Activated CD8-positive, alpha-beta T cell treated with anti-CD3 and anti-CD28 coated beads for 36 hours (primary cell): ENCODE measurements at regions not wholly inside any gene's neighbourhood (a gene's known extent, or its start where the extent isn't known, plus 50 kb on each side); places are given as distances from the start of the nearest gene placed in this dataset.

Experiments
- ATAC-seq: fragments of 200-7000 bp; cut with Tn5 transposase; one replicate; pipeline ENCODE4 v1.10.0; 2021; ENCODE audit warnings: mild to moderate bottlenecking, moderate library complexity
- CTCF ChIA-PET: fragments of 350-600 bp; sonication (Branson Sonifier 250); formaldehyde crosslinking; loops from one replicate; lab custom pipeline; 2021; ENCODE audit warnings: antibody characterized with exemption; lab: Charles Lee
- POLR2A ChIA-PET: fragments of 350-600 bp; sonication (Branson Sonifier 250); formaldehyde crosslinking; loops from one replicate; lab custom pipeline; 2021; ENCODE audit warnings: antibody characterized with exemption; lab: Charles Lee
- DNase-seq: peaks from one replicate; pipeline ENCODE4 v3.0.0-alpha.2; 2020
- H3K27ac Mint-ChIP-seq: one replicate; pipeline ENCODE4 v1.8.0; 2021; ENCODE audit warnings: mild to moderate bottlenecking, mixed read lengths
- H3K27me3 Mint-ChIP-seq: one replicate; pipeline ENCODE4 v1.8.0; 2021; ENCODE audit warnings: mixed read lengths
- H3K36me3 Mint-ChIP-seq: one replicate; pipeline ENCODE4 v1.8.0; 2021; ENCODE audit warnings: low read depth, mixed read lengths
- H3K4me1 Mint-ChIP-seq: one replicate; pipeline ENCODE4 v1.8.0; 2021; ENCODE audit warnings: low read depth, mixed read lengths
- H3K4me3 Mint-ChIP-seq: one replicate; pipeline ENCODE4 v1.8.0; 2021; ENCODE audit warnings: mild to moderate bottlenecking, moderate library complexity, mixed read lengths
- H3K9me3 Mint-ChIP-seq: one replicate; pipeline ENCODE4 v1.8.0; 2021; ENCODE audit warnings: mixed read lengths
- CTCF ChIP-seq: fragments of 200-600 bp; IDR thresholded peaks from one replicate; pipeline ENCODE4 v1.8.0; 2022; ENCODE audit warnings: antibody characterized with exemption, mild to moderate bottlenecking
- intact Hi-C: fragments of 100-400 bp; cut with micrococcal nuclease; formaldehyde crosslinking; loops from one replicate; pipeline ENCODE4 v1.10.0; 2022

DNA sequence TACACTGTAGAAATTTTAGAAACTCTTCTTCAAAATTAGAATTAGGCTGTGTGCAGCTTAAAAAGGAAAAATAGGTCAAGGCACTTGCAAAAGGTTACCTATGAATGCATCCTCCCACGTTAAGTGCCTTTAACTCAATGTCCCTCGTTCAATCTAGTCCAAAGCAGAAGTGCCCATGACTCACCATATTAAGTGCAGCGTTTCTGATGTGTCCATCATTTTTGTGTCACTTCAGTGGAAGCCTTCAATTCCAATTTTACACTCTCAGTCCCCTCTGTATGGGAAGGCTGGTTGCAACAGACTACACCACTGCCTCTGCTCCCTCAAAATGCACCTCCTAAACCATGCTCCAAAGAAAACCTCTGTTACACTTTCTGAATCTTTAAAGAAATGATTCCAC lies 53.4 kb downstream of the FOXB1 start:
- intact Hi-C loops, result no loop called here
- Mint-ChIP-seq H3K9me3 (peaks cover 14% of the 10 kb centered on the region), H3K4me3 (no peak overlapping the region), H3K36me3 (no peaks in the 10 kb centered on the region), H3K27me3 (peaks cover 18% of the 10 kb centered on the region), H3K4me1 (no peaks in the 10 kb centered on the region), H3K27ac (no peak overlapping the region)
- ChIA-PET CTCF (no interaction called here), POLR2A (no interaction called here)
- DNase-seq (no peak), ATAC-seq (no peak)
- TF ChIP-seq CTCF, result no peak

DNA sequence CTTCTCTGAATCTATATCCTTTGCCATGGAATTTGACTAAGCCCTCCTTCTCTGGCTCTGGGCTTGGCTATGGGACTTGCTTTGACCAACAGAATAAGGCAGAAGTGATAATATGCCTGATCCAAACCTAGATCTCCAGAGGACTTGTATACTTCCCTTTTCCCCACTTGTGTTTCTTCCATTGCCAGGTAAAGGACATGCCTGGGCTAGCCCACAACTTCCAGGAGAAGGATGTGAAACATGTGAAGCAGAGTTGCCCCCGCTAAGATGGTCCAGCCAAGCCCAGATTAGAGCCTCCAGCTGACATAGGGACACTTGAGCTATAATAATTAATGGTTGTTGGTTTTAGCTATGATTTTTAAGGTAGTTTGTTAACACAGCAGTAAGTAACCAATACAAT lies 55.1 kb downstream of the FOXB1 start:
- DNase-seq (no peak), ATAC-seq (no peak)
- CTCF ChIA-PET, result no interaction called here
- Mint-ChIP-seq H3K4me3 (no peak overlapping the region), H3K36me3 (no peaks in the 10 kb centered on the region), H3K4me1 (no peaks in the 10 kb centered on the region), H3K27me3 (peaks cover 15% of the 10 kb centered on the region), H3K9me3 (peaks cover 14% of the 10 kb centered on the region), H3K27ac (no peak overlapping the region)
- POLR2A ChIA-PET, result no interaction called here
- intact Hi-C loops, result no loop called here
- no peak for TF ChIP-seq CTCF

- ChIA-PET CTCF (no interaction called here), POLR2A (no interaction called here)
- no peak overlapping the region for H3K27ac Mint-ChIP-seq
- ATAC-seq (no peak), DNase-seq (no peak)
- intact Hi-C loops, result no loop called here
- peaks cover 14% of the 10 kb centered on the region for H3K27me3 Mint-ChIP-seq
- H3K9me3 Mint-ChIP-seq, result peaks cover 14% of the 10 kb centered on the region
- no peaks in the 10 kb centered on the region for H3K4me1 Mint-ChIP-seq
- TF ChIP-seq CTCF, result no peak
- H3K4me3 Mint-ChIP-seq, result no peak overlapping the region
- H3K36me3 Mint-ChIP-seq, result no peaks in the 10 kb centered on the region
Observed at GRCh38 chr15:60061758-60062157, 57.6 kb downstream of the FOXB1 start.

GRCh38 chr15:60062826-60063225 lies 58.7 kb downstream of the FOXB1 start:
- POLR2A ChIA-PET, result no interaction called here
- TF ChIP-seq CTCF, result no peak
- DNase-seq, result no peak
- intact Hi-C loops, result no loop called here
- H3K9me3 Mint-ChIP-seq, result peaks cover 14% of the 10 kb centered on the region
- H3K4me3 Mint-ChIP-seq, result no peak overlapping the region
- H3K27ac Mint-ChIP-seq, result no peak overlapping the region
- no peak for ATAC-seq
- H3K36me3 Mint-ChIP-seq, result no peaks in the 10 kb centered on the region
- H3K4me1 Mint-ChIP-seq, result no peaks in the 10 kb centered on the region
- CTCF ChIA-PET, result no interaction called here
- peaks cover 9% of the 10 kb centered on the region for H3K27me3 Mint-ChIP-seq

DNA sequence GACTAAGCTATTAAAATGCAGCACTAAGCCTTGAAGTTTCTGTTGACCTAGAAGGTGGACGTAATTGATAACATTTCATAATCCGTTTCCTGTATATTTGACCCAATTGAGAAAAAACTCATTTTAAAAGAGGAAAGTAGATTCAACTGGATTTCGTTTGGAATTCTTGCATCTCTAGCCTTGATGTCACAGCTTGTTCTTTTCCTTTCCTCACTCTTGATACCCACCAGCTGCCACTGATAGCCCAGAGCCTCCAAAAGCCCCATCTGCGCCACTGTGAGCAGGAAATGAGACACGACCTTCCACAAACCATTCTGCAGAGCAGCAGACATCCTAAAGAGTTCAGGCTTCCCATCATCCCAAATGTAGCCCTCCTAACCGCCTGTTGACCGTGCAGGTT lies 61.8 kb downstream of the FOXB1 start:
- no peaks in the 10 kb centered on the region for H3K36me3 Mint-ChIP-seq
- ATAC-seq (no peak), DNase-seq (no peak)
- no peak overlapping the region for H3K27ac Mint-ChIP-seq
- intact Hi-C loops, result no loop called here
- H3K9me3 Mint-ChIP-seq, result peaks cover 14% of the 10 kb centered on the region
- ChIA-PET CTCF (interaction anchor here (0.7 kb wide), 1 partner anchor 41 kb away, joined by 3 read pairs; no protein-coding TSS in a partner anchor), POLR2A (no interaction called here)
- H3K4me1 Mint-ChIP-seq, result no peaks in the 10 kb centered on the region
- H3K4me3 Mint-ChIP-seq, result no peak overlapping the region
- peaks cover 5% of the 10 kb centered on the region for H3K27me3 Mint-ChIP-seq
- no peak for TF ChIP-seq CTCF
